Choroid plexus epithelial cell (primary cell): ENCODE measurements at regions not wholly inside any gene's neighbourhood (a gene's known extent, or its start where the extent isn't known, plus 50 kb on each side); places are given as distances from the start of the nearest gene placed in this dataset.
A peak's percentile ranks its signal among the peaks of the same experiment; 100 is the strongest.

ENCODE experiments used
- DNase-seq: peaks from one replicate; pipeline ENCODE4 v3.0.0-alpha.2; 2010; ENCODE audit warnings: low read depth
- H3K4me3 ChIP-seq: 2 replicates; pipeline ENCODE4 v1.5.1; 2011; ENCODE audit warnings: low read depth, mild to moderate bottlenecking, control low read depth, low read length, moderate library complexity
- CTCF ChIP-seq: conservative IDR thresholded peaks from 2 replicates; pipeline ENCODE4 v1.5.1; 2011; ENCODE audit warnings: low read depth, mild to moderate bottlenecking, control low read depth, inconsistent platforms, low read length, moderate library complexity

DNA sequence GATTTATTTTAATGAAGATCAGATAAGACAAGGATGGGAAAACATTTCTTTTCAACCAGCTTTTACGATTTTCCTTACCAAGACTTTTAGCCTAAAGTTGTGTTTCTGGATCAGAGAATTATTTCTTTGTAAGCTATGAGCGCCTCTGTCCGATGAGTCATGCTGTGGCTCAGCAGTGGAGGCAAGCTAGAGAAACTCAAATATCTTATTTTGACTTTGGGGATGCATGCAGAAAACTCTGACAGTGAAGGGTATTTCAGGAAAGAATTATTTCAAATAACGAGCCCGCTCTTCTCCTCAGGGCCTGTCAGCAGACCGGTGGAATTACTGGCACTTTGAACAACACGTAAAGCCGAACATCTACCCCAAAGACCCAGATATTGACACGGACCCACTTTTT is 77.9 kb upstream of the OR5AK2 start:
- H3K4me3 ChIP-seq = no peak overlapping the region
- DNase-seq = peak; percentile 2
- TF ChIP-seq CTCF = no peak

DNA sequence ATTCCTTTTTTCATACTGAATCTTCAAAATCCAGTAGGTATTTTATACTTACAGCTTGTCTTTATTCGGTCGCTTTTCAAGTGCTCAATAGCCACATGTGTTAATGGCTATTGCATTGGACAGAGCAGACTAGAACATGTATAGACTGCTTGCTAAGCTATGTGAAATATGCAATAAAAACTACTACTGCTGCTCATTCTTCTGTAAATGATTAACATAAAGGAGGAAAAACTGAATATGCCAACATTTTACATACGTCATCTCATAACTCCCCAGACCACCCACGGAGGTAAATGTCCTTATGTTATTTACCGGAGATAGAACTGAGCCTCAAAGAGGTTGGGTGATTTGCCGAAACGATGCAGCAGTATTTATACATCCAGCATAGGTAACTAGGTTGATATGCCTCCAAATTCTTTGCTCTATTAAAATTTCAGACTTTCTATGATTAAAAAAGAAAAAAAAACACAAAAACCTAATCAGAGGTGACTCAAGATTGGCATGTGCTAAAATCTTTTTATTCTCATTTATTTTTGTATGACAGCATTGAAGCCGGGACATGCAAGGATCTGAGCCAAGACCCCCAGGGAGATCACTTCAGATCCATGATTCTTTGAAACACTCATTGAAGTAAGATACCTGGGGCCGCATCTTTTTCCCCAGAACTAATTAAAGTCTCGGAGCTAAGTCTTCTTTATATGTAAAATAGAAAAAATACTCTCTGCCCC is 78.5 kb upstream of the OR5AK2 start:
- no peak overlapping the region for H3K4me3 ChIP-seq
- TF ChIP-seq CTCF = no peak

GRCh38 chr11:56909563-56909962 is 79.2 kb upstream of the OR5AK2 start:
- no peak for DNase-seq
- no peak overlapping the region for H3K4me3 ChIP-seq
- no peak for TF ChIP-seq CTCF

More for the DNA sequence above, 78.5 kb upstream of the OR5AK2 start:
- no peak for DNase-seq

GRCh38 chr11:56909080-56909479 is 79.6 kb upstream of the OR5AK2 start:
- DNase-seq = no peak
- H3K4me3 ChIP-seq = no peak overlapping the region
- TF ChIP-seq CTCF = no peak

GRCh38 chr11:56906683-56907148 is 82.0 kb upstream of the OR5AK2 start:
- TF ChIP-seq CTCF = no peak
- no peak for DNase-seq
- no peak overlapping the region for H3K4me3 ChIP-seq

- DNase-seq = no peak
- no peak for TF ChIP-seq CTCF
- no peak overlapping the region for H3K4me3 ChIP-seq
These were observed 82.8 kb upstream of the OR5AK2 start for GRCh38 chr11:56905936-56906335.

GRCh38 chr11:56905442-56905841 is 83.3 kb upstream of the OR5AK2 start:
- no peak for DNase-seq

More at GRCh38 chr11:56905442-56905841, 83.3 kb upstream of the OR5AK2 start:
- no peak for TF ChIP-seq CTCF
- no peak overlapping the region for H3K4me3 ChIP-seq
